ENCODE measurements at regions not wholly inside any gene's neighbourhood (a gene's known extent, or its start where the extent isn't known, plus 50 kb on each side); places are given as distances from the start of the nearest gene placed in this dataset.

- no peak for DNase-seq (ENCODE audit: extremely low read depth, low read depth, low spot score)
Measured at GRCh38 chrX:39516427-39516841, 581.3 kb downstream of the BCOR start.

GRCh38 chrX:39518476-39519029 lies 579.2 kb downstream of the BCOR start:
- no peak for DNase-seq (ENCODE audit: extremely low read depth, low read depth, low spot score)

GRCh38 chrX:39519030-39519488 lies 578.7 kb downstream of the BCOR start:
- DNase-seq (ENCODE audit: extremely low read depth, low read depth, low spot score), result no peak

- DNase-seq (ENCODE audit: extremely low read depth, low read depth, low spot score), result no peak
Measured at GRCh38 chrX:39519566-39520301, 578.0 kb downstream of the BCOR start.

- no peak for DNase-seq (ENCODE audit: extremely low read depth, low read depth, low spot score)
Measured at GRCh38 chrX:39525758-39526157, 572.0 kb downstream of the BCOR start.

GRCh38 chrX:39527025-39527424 lies 570.7 kb downstream of the BCOR start:
- DNase-seq (ENCODE audit: extremely low read depth, low read depth, low spot score), result no peak

- no peak for DNase-seq (ENCODE audit: extremely low read depth, low read depth, low spot score)
Measured at GRCh38 chrX:39528161-39528916, 569.4 kb downstream of the BCOR start.

- no peak for DNase-seq (ENCODE audit: extremely low read depth, low read depth, low spot score)
Measured at GRCh38 chrX:39532761-39533160, 565.0 kb downstream of the BCOR start.

GRCh38 chrX:39534949-39535348 lies 562.8 kb downstream of the BCOR start:
- no peak for DNase-seq (ENCODE audit: extremely low read depth, low read depth, low spot score)

- DNase-seq (ENCODE audit: extremely low read depth, low read depth, low spot score), result no peak
Measured at GRCh38 chrX:39536211-39536610, 561.5 kb downstream of the BCOR start.

GRCh38 chrX:39541881-39542280 lies 555.9 kb downstream of the BCOR start:
- DNase-seq (ENCODE audit: extremely low read depth, low read depth, low spot score), result no peak

GRCh38 chrX:39542316-39542715 lies 555.4 kb downstream of the BCOR start:
- no peak for DNase-seq (ENCODE audit: extremely low read depth, low read depth, low spot score)

GRCh38 chrX:39550795-39551361 lies 546.9 kb downstream of the BCOR start:
- DNase-seq (ENCODE audit: extremely low read depth, low read depth, low spot score), result no peak

- DNase-seq (ENCODE audit: extremely low read depth, low read depth, low spot score), result no peak
Measured at GRCh38 chrX:39551762-39552161, 546.0 kb downstream of the BCOR start.

GRCh38 chrX:39555431-39555830 lies 542.3 kb downstream of the BCOR start:
- no peak for DNase-seq (ENCODE audit: extremely low read depth, low read depth, low spot score)

- no peak for DNase-seq (ENCODE audit: extremely low read depth, low read depth, low spot score)
Measured at GRCh38 chrX:39556056-39556455, 541.7 kb downstream of the BCOR start.

- no peak for DNase-seq (ENCODE audit: extremely low read depth, low read depth, low spot score)
Measured at GRCh38 chrX:39559229-39559628, 538.5 kb downstream of the BCOR start.

- no peak for DNase-seq (ENCODE audit: extremely low read depth, low read depth, low spot score)
Measured at GRCh38 chrX:39560271-39560670, 537.5 kb downstream of the BCOR start.

- DNase-seq (ENCODE audit: extremely low read depth, low read depth, low spot score), result no peak
Measured at GRCh38 chrX:39563178-39563577, 534.6 kb downstream of the BCOR start.

- no peak for DNase-seq (ENCODE audit: extremely low read depth, low read depth, low spot score)
Measured at GRCh38 chrX:39564751-39565150, 533.0 kb downstream of the BCOR start.

- DNase-seq (ENCODE audit: extremely low read depth, low read depth, low spot score), result no peak
Measured at GRCh38 chrX:39574178-39574577, 523.6 kb downstream of the BCOR start.

All from glomerular endothelial cell (primary cell).